Thyroid gland (tissue), 4 donors: ENCODE measurements at regions not wholly inside any gene's neighbourhood (a gene's known extent, or its start where the extent isn't known, plus 50 kb on each side); places are given as distances from the start of the nearest gene placed in this dataset.
"Not testable (repeated sequence)": the region's sequence is repeated elsewhere in the genome, so short reads cannot be mapped to it uniquely, and the experiment has no call there.

ENCODE experiments used
- CTCF ChIP-seq, 6 experiments: fragments of 200-600 bp in 3 of 6; fragments of 450-650 bp in 3 of 6; sonication (generic) in 3 of 6; IDR thresholded peaks; one replicate each; pipeline ENCODE4 v1.5.1; 2016 to 2019; ENCODE audit warnings: antibody characterized with exemption in 6 of 6, mild to moderate bottlenecking in 2 of 6, inconsistent platforms in 1 of 6, moderate library complexity in 1 of 6
- POLR2A ChIP-seq, 2 donors: fragments of 450-650 bp; IDR thresholded peaks; one replicate each; pipeline ENCODE4 v1.6.1; 2017; ENCODE audit warnings: antibody characterized with exemption in 2 of 2, mild to moderate bottlenecking in 2 of 2, moderate library complexity in 1 of 2

- TF ChIP-seq CTCF, POLR2A (IDR thresholded peaks at IDR 0.05): not testable (repeated sequence)
Observed at GRCh38 chr12:19823326-19823725, 384.0 kb downstream of the AEBP2 start.
